Astrocyte (in vitro differentiated cells and primary cell): ENCODE measurements at regions not wholly inside any gene's neighbourhood (a gene's known extent, or its start where the extent isn't known, plus 50 kb on each side); places are given as distances from the start of the nearest gene placed in this dataset.

ENCODE experiments used
- CTCF ChIP-seq: IDR thresholded peaks from 2 replicates; pipeline ENCODE4 v1.5.1; 2011; ENCODE audit warnings: low read depth, mild to moderate bottlenecking, inconsistent platforms, low read length, moderate library complexity; ENCODE audit not compliant: insufficient read depth
- EZH2 ChIP-seq: IDR thresholded peaks from 2 replicates; pipeline ENCODE4 v1.6.1; 2012; ENCODE audit warnings: mild to moderate bottlenecking, low read length, inconsistent platforms; ENCODE audit not compliant: insufficient read depth

DNA sequence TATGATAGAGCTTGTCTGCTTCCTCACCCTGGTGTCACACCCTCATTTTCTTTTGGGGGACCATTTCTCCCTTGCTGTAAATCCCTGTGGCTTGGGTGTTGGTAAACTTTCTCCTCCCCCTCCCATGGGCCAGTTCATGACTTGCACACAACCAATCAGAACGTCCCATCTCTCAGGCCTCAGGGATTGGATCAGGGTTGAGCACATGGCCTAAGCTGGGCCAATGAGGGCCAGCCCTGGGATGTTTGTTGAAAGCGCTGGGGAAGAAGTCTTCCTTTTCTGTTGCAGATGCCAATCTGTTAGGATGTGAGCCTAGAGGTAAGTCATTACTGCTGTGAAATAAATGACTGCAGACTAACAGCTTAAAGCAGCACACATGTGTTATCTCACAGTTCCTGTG lies 136.7 kb downstream of the AACS start:
- no peak for TF ChIP-seq CTCF
- no peak for TF ChIP-seq EZH2
